ENCODE measurements at regions not wholly inside any gene's neighbourhood (a gene's known extent, or its start where the extent isn't known, plus 50 kb on each side); places are given as distances from the start of the nearest gene placed in this dataset.

GRCh38 chr2:71787108-71787415 lies 333.7 kb downstream of the DYSF start:
- TF ChIP-seq CTCF (IDR thresholded peaks at IDR 0.05) = no peak
- TF ChIP-seq POLR2A (IDR thresholded peaks at IDR 0.05) = no peak

Data from Peyer's patch (tissue), 4 donors.